Endothelial cell of umbilical vein (primary cell): ENCODE measurements at regions not wholly inside any gene's neighbourhood (a gene's known extent, or its start where the extent isn't known, plus 50 kb on each side); places are given as distances from the start of the nearest gene placed in this dataset.

Experiments
- EZH2 ChIP-seq: IDR thresholded peaks from 2 replicates; pipeline ENCODE4 v1.6.1; 2012; ENCODE audit warnings: borderline replicate concordance, low read depth, mild to moderate bottlenecking, moderate library complexity, low read length, inconsistent platforms; ENCODE audit not compliant: severe bottlenecking
- GATA2 ChIP-seq: IDR thresholded peaks from 2 replicates; pipeline ENCODE4 v1.7.0; 2011; ENCODE audit warnings: low read depth, mild to moderate bottlenecking, moderate library complexity, mixed read lengths, low read length; ENCODE audit not compliant: insufficient read length, insufficient read depth
- JUN ChIP-seq: IDR thresholded peaks from 2 replicates; pipeline ENCODE4 v1.6.1; 2011; ENCODE audit warnings: borderline replicate concordance, low read depth; ENCODE audit not compliant: insufficient read length, insufficient read depth
- POLR2AphosphoS5 ChIP-seq: IDR thresholded peaks from 2 replicates; pipeline ENCODE4 v1.6.1; 2012; ENCODE audit warnings: low read depth, mild to moderate bottlenecking, control low read depth, low read length, moderate library complexity; ENCODE audit not compliant: insufficient read depth
- TF ChIP-seq, protein P1 (sequence below), 2 donors: IDR thresholded peaks; 1 replicate in 1 of 2; 2 replicates in 1 of 2; pipeline ENCODE4 v1.5.1; 2011; ENCODE audit warnings: low read length in 2 of 2, mild to moderate bottlenecking in 2 of 2, moderate library complexity in 2 of 2, control low read depth in 1 of 2, inconsistent platforms in 1 of 2, low read depth in 1 of 2; ENCODE audit not compliant: insufficient read depth in 1 of 2; ENCODE audit errors: extremely low read depth in 1 of 2

DNA sequence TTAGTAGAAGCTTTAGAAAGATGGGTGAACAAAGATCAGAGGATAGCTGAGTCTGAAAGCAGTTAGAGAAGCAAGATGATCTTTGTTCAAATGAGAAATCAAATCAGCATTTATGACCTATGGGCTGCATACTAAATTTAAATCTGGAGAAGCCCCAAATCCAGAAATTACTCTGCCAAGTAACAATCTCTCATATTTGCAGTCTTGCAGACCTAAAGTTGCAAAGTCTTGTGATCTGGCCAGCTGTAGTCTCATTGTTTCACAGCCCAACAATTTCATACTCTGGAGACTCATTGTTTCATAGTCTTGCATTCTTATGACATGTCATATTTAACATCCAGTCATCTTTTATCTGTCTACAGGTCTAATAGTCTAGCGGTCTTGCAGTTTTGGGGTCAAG is 364.9 kb upstream of the RSPO3 start:
- TF ChIP-seq POLR2AphosphoS5 (no peak), JUN (no peak), GATA2 (no peak), EZH2 (no peak)
- TF ChIP-seq, protein P1, sequence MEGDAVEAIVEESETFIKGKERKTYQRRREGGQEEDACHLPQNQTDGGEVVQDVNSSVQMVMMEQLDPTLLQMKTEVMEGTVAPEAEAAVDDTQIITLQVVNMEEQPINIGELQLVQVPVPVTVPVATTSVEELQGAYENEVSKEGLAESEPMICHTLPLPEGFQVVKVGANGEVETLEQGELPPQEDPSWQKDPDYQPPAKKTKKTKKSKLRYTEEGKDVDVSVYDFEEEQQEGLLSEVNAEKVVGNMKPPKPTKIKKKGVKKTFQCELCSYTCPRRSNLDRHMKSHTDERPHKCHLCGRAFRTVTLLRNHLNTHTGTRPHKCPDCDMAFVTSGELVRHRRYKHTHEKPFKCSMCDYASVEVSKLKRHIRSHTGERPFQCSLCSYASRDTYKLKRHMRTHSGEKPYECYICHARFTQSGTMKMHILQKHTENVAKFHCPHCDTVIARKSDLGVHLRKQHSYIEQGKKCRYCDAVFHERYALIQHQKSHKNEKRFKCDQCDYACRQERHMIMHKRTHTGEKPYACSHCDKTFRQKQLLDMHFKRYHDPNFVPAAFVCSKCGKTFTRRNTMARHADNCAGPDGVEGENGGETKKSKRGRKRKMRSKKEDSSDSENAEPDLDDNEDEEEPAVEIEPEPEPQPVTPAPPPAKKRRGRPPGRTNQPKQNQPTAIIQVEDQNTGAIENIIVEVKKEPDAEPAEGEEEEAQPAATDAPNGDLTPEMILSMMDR (IDR thresholded peaks at IDR 0.05; ENCODE audit: extremely low read depth in 1 of 2, insufficient read depth in 1 of 2, low read depth in 1 of 2, low read length in 2 of 2), result no peak
